GM19328 (cell line): ENCODE measurements at regions not wholly inside any gene's neighbourhood (a gene's known extent, or its start where the extent isn't known, plus 50 kb on each side); places are given as distances from the start of the nearest gene placed in this dataset.

Experiments used
- ATAC-seq: cut with Tn5 transposase; IDR thresholded peaks from one replicate; pipeline ENCODE4 v1.9.1; 2021; ENCODE audit warnings: mild to moderate bottlenecking, moderate library complexity; ENCODE audit not compliant: unreplicated experiment

DNA sequence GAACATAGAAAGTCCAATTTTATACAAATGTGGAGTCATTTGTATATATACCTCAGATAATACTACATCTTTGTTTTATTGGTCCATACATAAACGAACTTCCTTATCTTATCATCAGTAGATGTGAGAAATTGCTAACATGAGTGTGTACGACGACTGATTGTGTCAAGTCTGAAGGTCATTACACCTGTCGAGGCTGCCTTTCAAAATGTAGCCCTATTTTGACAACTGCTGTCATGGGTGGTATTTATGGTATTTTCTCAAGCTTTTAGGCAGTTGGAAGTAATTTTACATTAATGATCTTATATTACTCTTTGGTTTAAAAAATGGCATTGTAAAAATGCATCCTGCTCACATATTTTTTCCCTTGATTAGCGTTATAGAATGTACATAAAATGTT, 183.7 kb upstream of the DNAJC19 start:
- no peak for ATAC-seq

DNA sequence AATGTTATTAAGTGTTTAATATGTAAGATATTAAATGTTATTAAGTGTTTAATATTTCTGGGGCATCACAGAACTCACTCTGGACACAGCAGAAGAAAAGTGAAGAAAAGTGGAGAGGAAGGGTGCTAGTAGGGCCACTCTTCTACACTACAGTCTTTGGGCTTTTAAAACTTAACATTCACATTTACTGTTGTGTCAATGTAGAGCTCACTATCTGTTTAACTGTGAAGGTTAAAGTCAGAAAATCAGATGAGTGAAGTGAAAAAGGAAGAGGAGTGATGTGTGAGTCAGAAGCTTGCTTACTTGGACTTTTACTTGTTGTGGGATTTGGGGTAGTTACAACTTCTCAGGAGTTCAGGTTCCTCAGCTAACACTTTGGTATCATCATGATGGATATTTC, 145.3 kb upstream of the DNAJC19 start:
- no peak for ATAC-seq

GRCh38 chr3:181133832-181134231, 144.3 kb upstream of the DNAJC19 start:
- no peak for ATAC-seq

DNA sequence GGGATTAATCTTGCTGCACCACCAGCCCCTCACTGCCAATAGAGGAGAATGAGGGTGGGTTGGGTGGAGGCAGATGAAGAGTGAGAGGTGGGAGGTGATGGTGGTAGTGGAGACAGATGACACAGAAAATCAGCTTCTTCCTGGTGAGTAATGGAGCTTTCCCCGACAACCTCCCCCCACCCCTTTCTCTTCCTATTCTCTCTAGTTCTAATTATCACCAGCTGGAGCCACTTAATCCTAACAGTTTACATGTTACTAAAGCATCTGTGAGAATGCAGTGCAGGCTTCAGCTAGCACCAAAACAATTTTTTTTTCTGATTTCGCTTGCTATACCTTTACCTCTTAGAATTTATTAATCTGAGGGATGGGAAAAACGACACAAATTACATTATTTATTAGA, 116.1 kb upstream of the DNAJC19 start:
- no peak for ATAC-seq

- no peak for ATAC-seq
Measured at GRCh38 chr3:181103605-181104004, 114.1 kb upstream of the DNAJC19 start.

DNA sequence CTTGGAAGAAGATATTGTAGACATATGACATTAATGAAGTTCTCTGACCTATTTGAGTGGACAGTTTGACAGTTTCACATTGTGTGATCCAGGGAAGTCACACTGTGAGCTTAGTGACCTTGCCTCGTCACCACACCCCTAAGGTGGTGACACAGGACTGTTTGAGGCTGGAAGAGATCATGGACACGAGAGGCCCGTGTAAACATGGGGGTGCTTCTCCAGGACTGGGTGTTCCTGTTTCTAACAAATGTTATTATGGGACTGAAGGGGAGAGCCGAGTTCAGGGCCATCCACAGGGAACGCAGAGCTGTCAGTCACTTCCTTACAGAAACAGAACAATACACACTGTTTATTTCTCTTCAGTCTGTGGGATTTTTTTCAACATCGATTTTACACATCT, 96.5 kb upstream of the DNAJC19 start:
- no peak for ATAC-seq

DNA sequence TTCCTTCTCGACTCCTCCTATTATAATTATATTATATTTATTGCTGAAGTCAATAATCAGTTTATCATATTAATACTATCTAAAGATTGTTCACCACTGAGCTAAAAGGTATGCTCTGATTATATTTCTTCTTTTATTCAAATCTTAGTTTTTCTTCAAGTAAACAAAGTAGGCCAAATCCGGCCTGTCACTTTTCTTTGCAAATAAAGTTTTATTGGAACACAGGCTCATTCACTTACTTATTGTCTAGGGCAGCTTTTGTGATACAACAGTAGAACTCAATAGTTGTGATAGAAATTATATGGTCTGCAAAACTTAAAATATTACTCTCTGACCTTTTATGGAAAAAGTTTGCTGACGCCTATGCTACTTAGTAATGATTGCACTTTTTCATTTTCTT, 92.4 kb upstream of the DNAJC19 start:
- no peak for ATAC-seq

- no peak for ATAC-seq
Measured at GRCh38 chr3:181076558-181076957, 87.0 kb upstream of the DNAJC19 start.

GRCh38 chr3:181075098-181075497, 85.6 kb upstream of the DNAJC19 start:
- ATAC-seq: no peak

- no peak for ATAC-seq
Measured at GRCh38 chr3:181066143-181067087, 76.9 kb upstream of the DNAJC19 start.

DNA sequence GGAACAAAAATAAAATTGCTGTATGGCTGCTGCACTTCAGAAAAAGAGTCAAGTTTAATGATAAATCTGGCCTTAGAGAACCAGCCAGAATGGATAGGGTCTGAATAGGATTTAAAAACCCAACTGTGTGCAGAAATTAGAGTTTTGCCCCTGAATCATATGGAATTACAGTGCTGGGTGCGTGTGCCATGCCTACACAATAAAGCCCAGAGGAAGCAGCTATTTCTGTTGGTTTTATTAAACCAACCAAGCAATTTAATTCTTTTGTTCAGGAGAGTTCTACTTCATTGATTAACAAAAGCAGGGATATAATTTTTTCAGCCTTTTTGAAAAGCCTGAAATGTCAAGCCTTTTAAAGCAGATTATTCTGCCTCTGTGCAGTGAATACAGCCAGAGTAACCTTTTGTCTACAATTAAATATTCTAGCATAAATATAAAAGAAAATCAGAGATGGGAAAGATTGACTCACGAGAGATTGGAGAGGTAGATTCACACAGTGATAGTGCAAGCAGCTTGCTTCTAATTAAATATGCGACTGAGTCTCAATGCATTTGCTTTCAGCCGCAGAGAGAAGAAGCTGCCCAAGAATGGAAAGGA, 66.7 kb upstream of the DNAJC19 start:
- ATAC-seq: no peak

- no peak for ATAC-seq
Measured at GRCh38 chr3:181054538-181054937, 65.0 kb upstream of the DNAJC19 start.

GRCh38 chr3:181052256-181052655, 62.7 kb upstream of the DNAJC19 start:
- no peak for ATAC-seq

- ATAC-seq: no peak
Measured at GRCh38 chr3:181050738-181051137, 61.2 kb upstream of the DNAJC19 start.

- ATAC-seq: no peak
Measured at GRCh38 chr3:181040030-181040429, 50.5 kb upstream of the DNAJC19 start.
